Esophagus muscularis mucosa (tissue), 4 donors: ENCODE measurements at regions not wholly inside any gene's neighbourhood (a gene's known extent, or its start where the extent isn't known, plus 50 kb on each side); places are given as distances from the start of the nearest gene placed in this dataset.

Source experiments
- DNase-seq: peaks from one replicate; pipeline ENCODE4 v3.0.0-alpha.2; 2017; ENCODE audit errors: extremely low spot score
- H3K27ac ChIP-seq, 4 donors: fragments of 200-600 bp; sonication (generic); replicated peaks in 1 of 4; 1 replicate in 3 of 4; 2 replicates in 1 of 4; pipeline ENCODE4 v1.5.1; 2016 to 2019; ENCODE audit warnings: mild to moderate bottlenecking in 1 of 4
- H3K27me3 ChIP-seq, 4 donors: fragments of 200-600 bp; sonication (generic); one replicate each; pipeline versions ENCODE4 v1.5.1 to v1.6.0; 2016 to 2019
- H3K36me3 ChIP-seq, 4 donors: fragments of 200-600 bp; sonication (generic); one replicate each; pipeline ENCODE4 v1.5.1; 2016 to 2019
- H3K4me1 ChIP-seq, 4 donors: fragments of 200-600 bp; sonication (generic); one replicate each; pipeline ENCODE4 v1.5.1; 2016 to 2019
- H3K4me3 ChIP-seq, 4 donors: fragments of 200-600 bp; sonication (generic); 1 replicate in 2 of 4; 2 replicates in 2 of 4; pipeline ENCODE4 v1.5.1; 2016 to 2019; ENCODE audit warnings: mild to moderate bottlenecking in 4 of 4, moderate library complexity in 1 of 4
- H3K9me3 ChIP-seq, 4 donors: fragments of 200-600 bp; sonication (generic); 1 replicate in 3 of 4; 2 replicates in 1 of 4; pipeline ENCODE4 v1.5.1; 2016 to 2019
- EP300 ChIP-seq: sonication (generic); formaldehyde crosslinking; IDR thresholded peaks from one replicate; pipeline ENCODE4 v1.6.1; 2017; ENCODE audit warnings: antibody characterized with exemption
- POLR2A ChIP-seq: fragments of 450-650 bp; IDR thresholded peaks from one replicate; pipeline ENCODE4 v1.6.1; 2017; ENCODE audit warnings: antibody characterized with exemption, moderate library complexity, mild to moderate bottlenecking, low read depth
- POLR2AphosphoS5 ChIP-seq, 2 donors: sonication (generic); formaldehyde crosslinking; IDR thresholded peaks; one replicate each; pipeline ENCODE4 v1.6.1; 2017; ENCODE audit warnings: antibody characterized with exemption in 2 of 2
- WGBS: methylation state at CpG from one replicate; pipeline ENCODE4 v1.1.5; 2018; 5-methylcytosine and 5-hydroxymethylcytosine counted together
- intact Hi-C: fragments of 100-400 bp; cut with DNase I; formaldehyde crosslinking; loops from one replicate; pipeline ENCODE4 v1.15.1; 2023
- TF ChIP-seq, protein P1 (sequence below), 3 experiments: fragments of 200-600 bp in 2 of 3; fragments of 450-650 bp in 1 of 3; sonication (generic) in 2 of 3; IDR thresholded peaks; one replicate each; pipeline ENCODE4 v1.5.1; 2017 to 2019; ENCODE audit warnings: antibody characterized with exemption in 3 of 3, mild to moderate bottlenecking in 2 of 3, moderate library complexity in 1 of 3

DNA sequence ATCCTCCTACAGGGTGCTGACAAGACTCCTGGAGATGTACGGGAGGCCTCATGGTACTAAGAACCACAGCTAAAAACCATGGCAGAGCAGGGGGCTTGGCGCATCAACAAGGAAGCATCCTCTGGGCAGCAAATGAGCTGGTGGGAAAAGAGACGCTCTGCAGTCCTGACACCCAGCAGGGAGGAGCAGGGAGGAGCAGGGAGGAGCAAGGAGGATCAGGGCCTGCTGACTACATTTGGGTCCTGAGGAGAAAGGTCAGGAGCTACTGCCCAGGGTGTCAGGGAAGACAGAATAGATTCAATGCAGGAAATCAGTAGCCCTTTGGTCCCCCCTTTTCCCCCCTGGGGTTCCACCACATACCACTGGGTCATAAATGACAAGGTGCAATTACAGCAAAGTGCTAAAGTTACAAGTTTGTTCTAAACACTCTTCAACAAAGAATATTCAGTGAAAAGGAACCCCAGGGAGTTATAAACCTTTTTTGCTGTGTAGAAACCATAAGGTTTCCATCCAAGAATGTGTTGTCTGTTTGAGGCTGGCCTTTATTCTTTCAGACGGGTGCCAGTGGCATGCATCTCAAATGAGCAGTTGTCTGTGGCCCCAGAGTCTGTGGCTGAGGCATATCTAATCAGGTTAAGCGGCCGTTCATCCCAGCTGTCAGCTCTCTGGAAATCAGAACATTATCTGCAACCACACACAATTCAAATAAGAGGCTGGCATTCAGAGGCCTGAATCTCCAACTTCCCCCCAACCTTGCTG is 325.0 kb downstream of the CDC5L start:
- intact Hi-C loops: no loop called here
- no peaks in the 10 kb centered on the region for H3K9me3 ChIP-seq
- no peak for DNase-seq
- H3K4me1 ChIP-seq: no peaks in the 10 kb centered on the region
- H3K27ac ChIP-seq: no peak overlapping the region
- no peaks in the 10 kb centered on the region for H3K27me3 ChIP-seq
- TF ChIP-seq, protein P1, sequence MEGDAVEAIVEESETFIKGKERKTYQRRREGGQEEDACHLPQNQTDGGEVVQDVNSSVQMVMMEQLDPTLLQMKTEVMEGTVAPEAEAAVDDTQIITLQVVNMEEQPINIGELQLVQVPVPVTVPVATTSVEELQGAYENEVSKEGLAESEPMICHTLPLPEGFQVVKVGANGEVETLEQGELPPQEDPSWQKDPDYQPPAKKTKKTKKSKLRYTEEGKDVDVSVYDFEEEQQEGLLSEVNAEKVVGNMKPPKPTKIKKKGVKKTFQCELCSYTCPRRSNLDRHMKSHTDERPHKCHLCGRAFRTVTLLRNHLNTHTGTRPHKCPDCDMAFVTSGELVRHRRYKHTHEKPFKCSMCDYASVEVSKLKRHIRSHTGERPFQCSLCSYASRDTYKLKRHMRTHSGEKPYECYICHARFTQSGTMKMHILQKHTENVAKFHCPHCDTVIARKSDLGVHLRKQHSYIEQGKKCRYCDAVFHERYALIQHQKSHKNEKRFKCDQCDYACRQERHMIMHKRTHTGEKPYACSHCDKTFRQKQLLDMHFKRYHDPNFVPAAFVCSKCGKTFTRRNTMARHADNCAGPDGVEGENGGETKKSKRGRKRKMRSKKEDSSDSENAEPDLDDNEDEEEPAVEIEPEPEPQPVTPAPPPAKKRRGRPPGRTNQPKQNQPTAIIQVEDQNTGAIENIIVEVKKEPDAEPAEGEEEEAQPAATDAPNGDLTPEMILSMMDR (IDR thresholded peaks at IDR 0.05): no peak
- no peak for TF ChIP-seq EP300
- no peak for TF ChIP-seq POLR2AphosphoS5 (IDR thresholded peaks at IDR 0.05)
- TF ChIP-seq POLR2A: no peak
- H3K4me3 ChIP-seq: no peak overlapping the region
- no peaks in the 10 kb centered on the region for H3K36me3 ChIP-seq
- WGBS: 90% methylated on average over 6 of the region's 6 CpGs

DNA sequence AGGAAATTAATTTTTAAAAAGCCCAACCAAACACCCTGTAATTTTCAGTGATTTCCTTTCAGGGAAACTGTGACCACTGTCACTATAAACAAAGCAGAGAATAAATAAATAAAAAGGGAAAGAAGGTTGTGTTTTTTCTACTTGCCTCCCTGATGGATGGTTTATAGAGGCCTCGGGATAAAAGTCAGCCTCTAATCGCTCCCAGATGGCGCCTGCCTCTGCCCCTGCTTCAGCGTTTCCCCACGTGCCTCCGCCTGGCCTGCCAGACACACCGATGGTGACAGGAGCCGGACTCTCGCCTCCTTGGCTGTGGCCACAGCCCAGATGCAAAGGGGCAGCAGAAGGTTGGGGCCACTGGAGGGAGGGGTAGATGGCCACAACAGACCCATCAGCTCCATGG is 327.7 kb downstream of the CDC5L start:
- TF ChIP-seq, protein P1 (IDR thresholded peaks at IDR 0.05): no peak
- TF ChIP-seq EP300 (no peak), POLR2AphosphoS5 (IDR thresholded peaks at IDR 0.05) (no peak), POLR2A (no peak)
- Histone ChIP-seq H3K36me3 (no peaks in the 10 kb centered on the region), H3K4me3 (no peak overlapping the region), H3K27ac (no peak overlapping the region), H3K9me3 (no peaks in the 10 kb centered on the region), H3K4me1 (no peaks in the 10 kb centered on the region), H3K27me3 (no peaks in the 10 kb centered on the region)
- WGBS: 40% methylated on average over 9 of the region's 9 CpGs
- intact Hi-C loops: no loop called here
- DNase-seq: no peak

- H3K36me3 ChIP-seq: no peaks in the 10 kb centered on the region
- 89% methylated on average over 6 of the region's 6 CpGs for WGBS
- no peak overlapping the region for H3K27ac ChIP-seq
- H3K4me3 ChIP-seq: no peak overlapping the region
- no peaks in the 10 kb centered on the region for H3K9me3 ChIP-seq
- no peak for DNase-seq
- no peaks in the 10 kb centered on the region for H3K27me3 ChIP-seq
- no peaks in the 10 kb centered on the region for H3K4me1 ChIP-seq
- intact Hi-C loops: no loop called here
- TF ChIP-seq POLR2AphosphoS5 (IDR thresholded peaks at IDR 0.05) (no peak), POLR2A (no peak), EP300 (no peak)
- TF ChIP-seq, protein P1 (IDR thresholded peaks at IDR 0.05): no peak
These were observed 328.4 kb downstream of the CDC5L start for GRCh38 chr6:44715925-44716324.

- no peak overlapping the region for H3K27ac ChIP-seq
- H3K27me3 ChIP-seq: no peaks in the 10 kb centered on the region
- no peaks in the 10 kb centered on the region for H3K36me3 ChIP-seq
- no peaks in the 10 kb centered on the region for H3K4me1 ChIP-seq
- TF ChIP-seq POLR2A (no peak), POLR2AphosphoS5 (IDR thresholded peaks at IDR 0.05) (no peak), EP300 (no peak)
- TF ChIP-seq, protein P1 (IDR thresholded peaks at IDR 0.05): no peak
- WGBS: 97% methylated on average over 2 of the region's 2 CpGs
- intact Hi-C loops: no loop called here
- H3K9me3 ChIP-seq: no peaks in the 10 kb centered on the region
- no peak for DNase-seq
- no peak overlapping the region for H3K4me3 ChIP-seq
These were observed 329.9 kb downstream of the CDC5L start for GRCh38 chr6:44717431-44717830.
